Stimulated activated CD4-positive, alpha-beta T cell treated with anti-CD3 and anti-CD28 coated beads, Interleukin-15, amount 100 ng/mL, for 48 hours (primary cell): ENCODE measurements at regions not wholly inside any gene's neighbourhood (a gene's known extent, or its start where the extent isn't known, plus 50 kb on each side); places are given as distances from the start of the nearest gene placed in this dataset.

Experiments used
- DNase-seq, 2 donors: peaks; one replicate each; pipeline ENCODE4 v3.0.0-alpha.2; 2020; ENCODE audit warnings: low read depth in 2 of 2

DNA sequence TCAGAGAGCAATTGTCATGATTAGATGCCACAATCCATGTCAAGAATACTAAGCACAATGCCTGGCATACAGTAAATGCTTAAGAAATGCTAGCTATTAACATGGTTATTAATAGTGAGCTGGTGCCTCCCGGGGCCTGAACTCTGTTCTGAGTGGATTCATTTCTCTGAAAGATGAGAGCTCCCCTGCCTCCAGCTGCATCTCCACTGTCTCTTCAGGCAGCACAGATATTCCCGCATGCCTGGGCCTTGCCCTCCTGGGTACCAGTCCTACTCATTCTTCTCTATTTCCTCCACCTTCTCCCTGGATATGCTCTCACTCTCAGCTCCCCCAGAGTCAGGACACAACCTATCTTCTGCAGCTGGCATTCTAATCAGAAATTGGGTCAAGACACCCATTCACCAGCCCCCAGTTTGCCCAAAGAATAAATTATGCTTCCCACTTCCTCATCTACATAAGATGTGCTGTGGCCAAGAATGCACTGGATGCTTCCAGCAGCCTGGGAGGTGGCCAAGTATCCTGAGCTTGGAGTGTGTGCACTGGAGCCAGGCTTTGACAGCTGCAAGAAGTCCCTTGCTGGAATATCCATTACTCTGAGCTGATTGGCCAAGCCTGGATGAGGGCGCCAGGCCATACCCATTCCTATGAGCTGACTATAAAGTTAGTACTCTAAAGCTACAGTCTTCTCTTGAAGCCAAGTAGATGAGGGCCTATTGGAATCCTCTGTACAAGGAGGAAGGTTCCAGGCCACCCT, 669.0 kb downstream of the ACTL7B start:
- DNase-seq = no peak

GRCh38 chr9:108185613-108186012, 670.2 kb downstream of the ACTL7B start:
- no peak for DNase-seq

GRCh38 chr9:108184941-108185340, 670.8 kb downstream of the ACTL7B start:
- DNase-seq = no peak

GRCh38 chr9:108184009-108184408, 671.8 kb downstream of the ACTL7B start:
- DNase-seq = no peak

GRCh38 chr9:108182950-108183381, 672.8 kb downstream of the ACTL7B start:
- no peak for DNase-seq

DNA sequence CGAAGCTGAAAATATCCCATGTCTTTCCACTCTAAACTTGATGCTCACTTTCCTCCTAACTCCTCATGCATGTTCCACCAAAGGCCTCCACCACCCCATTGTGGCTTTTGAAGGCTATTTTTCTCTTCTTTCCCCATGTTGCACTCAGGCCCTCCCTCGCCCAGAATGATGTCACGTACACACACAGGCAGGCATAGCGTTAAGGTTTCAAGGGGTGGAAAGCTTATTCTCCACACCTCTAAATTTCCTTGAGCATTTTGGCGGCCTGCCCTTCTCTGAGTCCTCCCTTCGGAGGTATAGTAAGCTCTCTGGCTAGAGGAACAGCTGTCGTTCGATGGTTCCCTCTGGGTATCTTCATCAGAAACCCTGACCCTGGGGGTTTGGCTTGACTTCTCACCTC, 673.5 kb downstream of the ACTL7B start:
- DNase-seq = no peak

DNA sequence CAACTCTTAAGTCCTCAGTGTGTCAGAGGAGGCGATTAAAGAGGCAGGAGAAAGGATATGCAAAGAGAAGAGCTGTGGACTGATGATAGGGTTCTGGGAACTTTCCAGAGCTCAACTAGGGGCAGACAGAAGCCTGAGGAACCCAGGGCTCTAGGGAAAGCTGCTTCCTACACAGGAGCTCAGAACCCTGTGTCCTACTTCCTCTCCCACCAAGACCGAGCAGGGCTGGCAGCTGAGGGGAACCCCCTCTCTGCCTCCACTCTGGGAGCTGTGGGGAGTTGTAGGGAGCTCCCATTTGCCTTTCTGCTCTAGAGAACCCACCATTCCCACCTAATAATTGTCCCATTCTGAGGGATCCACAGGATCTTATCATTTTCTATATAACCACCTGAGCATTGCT, 674.3 kb downstream of the ACTL7B start:
- no peak for DNase-seq

- DNase-seq = no peak
These were observed 675.2 kb downstream of the ACTL7B start for GRCh38 chr9:108180541-108180940.

- DNase-seq = no peak
These were observed 677.5 kb downstream of the ACTL7B start for GRCh38 chr9:108178318-108178717.

DNA sequence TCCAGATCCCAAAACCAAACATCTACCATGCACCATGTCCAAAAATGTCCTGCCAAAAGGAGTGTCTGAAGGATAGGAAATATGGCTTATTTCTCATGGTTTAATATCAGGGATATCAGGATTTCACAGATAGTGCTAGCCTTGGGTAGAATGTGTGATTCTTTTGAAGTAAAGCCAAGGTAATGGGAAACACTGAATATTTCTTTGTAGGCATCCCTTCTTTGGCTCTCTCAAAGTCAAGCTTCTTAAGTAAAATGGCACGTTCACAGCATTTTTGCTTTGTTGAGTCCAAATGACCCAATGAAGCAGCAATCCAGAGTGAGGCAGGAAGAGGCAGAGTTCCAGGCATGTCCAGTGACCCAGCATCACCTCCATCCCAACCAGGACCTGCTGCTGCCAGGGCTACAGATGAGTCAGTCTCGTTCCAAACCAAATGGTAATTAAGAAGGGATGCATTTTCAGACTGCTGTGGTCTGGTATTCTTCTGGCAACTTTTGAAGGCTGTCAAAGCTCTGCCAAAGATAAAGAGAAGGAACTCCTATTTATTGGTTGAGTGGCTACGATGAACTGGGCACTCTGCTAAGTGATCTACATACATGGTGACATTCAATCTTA, 678.8 kb upstream of the KLF4 start:
- DNase-seq = no peak

GRCh38 chr9:108167136-108167900, 677.7 kb upstream of the KLF4 start:
- DNase-seq = no peak

GRCh38 chr9:108166519-108166918, 677.0 kb upstream of the KLF4 start:
- no peak for DNase-seq

DNA sequence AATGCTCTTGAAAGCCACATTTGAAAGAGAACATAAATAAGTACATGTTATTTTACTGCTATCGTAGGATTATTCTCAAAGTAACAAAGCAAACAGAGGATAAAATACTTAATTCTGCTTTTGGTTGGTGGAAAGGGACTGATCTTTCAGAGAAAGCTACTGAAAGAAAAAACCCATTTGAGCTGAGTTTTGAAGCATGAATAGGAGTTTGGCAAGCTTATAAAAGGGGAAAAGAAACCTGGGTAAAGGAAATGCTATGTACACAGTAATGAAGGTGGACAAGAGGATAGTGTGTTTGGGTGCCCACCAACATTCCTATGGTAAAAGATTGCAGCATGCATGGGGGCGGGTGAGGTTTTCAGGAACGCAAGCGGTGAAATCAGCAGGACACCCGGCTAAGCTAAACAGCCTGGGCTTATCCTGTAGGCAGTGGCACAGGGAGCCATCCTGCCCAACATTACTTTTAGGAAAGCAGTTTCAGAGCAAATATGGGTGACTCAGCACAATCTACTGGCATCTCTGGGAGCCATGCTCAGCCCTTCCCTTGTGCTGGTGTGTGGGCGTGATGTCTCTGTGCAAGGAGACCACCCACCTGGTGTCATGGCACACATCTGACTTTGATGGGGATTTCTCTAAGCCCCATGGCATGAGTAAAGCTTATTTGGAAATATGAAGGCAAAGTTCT, 673.9 kb upstream of the KLF4 start:
- no peak for DNase-seq

DNA sequence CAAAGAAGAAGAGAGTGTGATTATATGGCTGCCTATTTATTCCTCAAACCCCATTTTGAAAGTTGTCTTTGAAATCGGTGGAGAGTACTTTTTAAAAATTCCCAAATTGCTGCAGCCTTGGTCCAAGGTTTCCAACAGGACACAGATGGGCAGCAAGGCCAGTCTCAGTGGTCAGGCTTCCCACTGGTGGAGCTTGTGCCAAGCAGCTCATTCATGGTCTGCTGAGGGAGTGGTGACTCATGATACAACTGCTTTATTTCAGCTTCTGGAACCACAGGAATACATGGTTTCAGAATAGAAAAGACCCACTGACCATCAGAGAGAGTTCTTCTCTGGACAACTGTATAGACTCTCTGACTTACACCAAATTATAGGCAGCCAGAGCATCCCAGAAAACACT, 673.1 kb upstream of the KLF4 start:
- no peak for DNase-seq

GRCh38 chr9:108161503-108161902, 671.9 kb upstream of the KLF4 start:
- DNase-seq = no peak

- DNase-seq = no peak
These were observed 671.3 kb upstream of the KLF4 start for GRCh38 chr9:108160706-108161355.

- DNase-seq = no peak
These were observed 670.5 kb upstream of the KLF4 start for GRCh38 chr9:108160039-108160438.

- DNase-seq = no peak
These were observed 668.8 kb upstream of the KLF4 start for GRCh38 chr9:108158236-108158995.

DNA sequence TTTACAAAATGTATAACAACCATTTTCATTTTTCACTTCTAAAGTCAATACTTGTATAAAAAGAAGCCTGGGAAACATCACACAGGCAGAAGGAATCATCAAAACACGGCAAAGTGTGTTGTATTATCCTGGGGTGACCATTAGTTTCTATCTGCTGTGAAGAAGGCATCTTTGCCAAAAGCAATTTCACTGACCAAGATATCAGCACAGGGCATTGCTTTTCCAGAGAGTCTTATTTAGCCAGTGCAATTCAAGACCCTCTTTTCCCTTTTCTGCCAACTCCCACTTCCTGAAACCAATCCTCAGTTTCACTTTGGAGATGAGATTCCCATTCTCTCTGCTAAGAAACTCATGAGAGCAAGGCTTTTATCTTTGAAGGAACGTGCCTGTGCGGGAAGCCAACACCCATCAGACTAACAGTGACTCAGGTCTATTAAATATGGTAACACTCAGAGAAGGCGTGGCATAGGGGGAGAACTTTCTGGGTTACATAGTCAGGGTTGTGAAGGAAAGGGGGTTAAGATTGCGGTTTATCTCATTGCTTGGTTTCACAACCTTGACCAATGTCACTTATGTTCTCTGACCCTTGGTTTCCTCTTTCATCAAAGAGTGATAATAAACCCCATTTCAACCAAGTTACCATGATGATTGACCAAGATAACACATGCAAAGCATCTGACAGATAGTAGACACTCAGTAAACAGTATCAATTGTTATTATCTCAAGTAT, 666.9 kb upstream of the KLF4 start:
- DNase-seq = no peak

GRCh38 chr9:108153416-108153815, 663.8 kb upstream of the KLF4 start:
- DNase-seq = no peak
